GM19438 (cell line): ENCODE measurements at regions not wholly inside any gene's neighbourhood (a gene's known extent, or its start where the extent isn't known, plus 50 kb on each side); places are given as distances from the start of the nearest gene placed in this dataset.
"Not testable (repeated sequence)": the region's sequence is repeated elsewhere in the genome, so short reads cannot be mapped to it uniquely, and the experiment has no call there.

Experiments used
- ATAC-seq: cut with Tn5 transposase; IDR thresholded peaks from one replicate; pipeline ENCODE4 v1.9.1; 2021; ENCODE audit warnings: low read depth; ENCODE audit not compliant: unreplicated experiment

DNA sequence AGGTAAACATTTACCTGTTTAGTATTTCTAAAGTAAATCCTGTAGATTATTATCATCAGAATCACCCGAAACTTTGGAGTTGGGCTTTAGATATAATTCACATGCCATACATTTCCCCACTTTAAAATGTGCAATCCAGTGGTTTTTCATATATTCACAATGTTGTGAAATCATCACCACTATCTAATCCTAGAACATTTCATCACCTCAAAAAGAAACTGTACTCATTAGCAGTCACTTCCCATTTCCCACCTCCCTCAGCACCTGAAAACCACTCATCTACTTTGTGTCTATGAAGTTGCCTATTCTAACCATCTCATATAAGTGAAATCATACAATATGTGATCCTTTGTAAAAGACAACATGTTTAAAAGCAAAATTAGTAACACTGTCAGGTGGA lies 182.6 kb downstream of the FZD1 start:
- no peak for ATAC-seq

DNA sequence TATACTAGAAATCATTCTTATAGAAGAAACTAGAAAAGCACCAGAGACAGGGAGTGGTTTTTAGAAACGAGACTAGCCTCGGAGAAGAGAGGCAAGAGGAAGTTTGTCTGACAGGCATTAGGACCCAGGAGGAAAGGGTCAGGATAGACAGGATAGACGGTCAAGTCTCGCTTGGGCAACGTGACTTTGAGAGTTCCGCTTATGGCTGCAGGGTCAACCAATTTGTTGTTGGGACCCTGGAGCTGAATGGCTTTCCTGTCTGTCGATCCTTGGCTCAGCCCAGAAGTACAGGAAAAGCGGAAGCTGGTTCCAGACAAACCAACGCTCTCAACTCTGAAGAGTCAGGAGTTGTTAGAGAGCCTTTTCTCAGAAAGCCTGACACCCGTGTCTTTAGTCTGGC lies 191.2 kb downstream of the FZD1 start:
- no peak for ATAC-seq

DNA sequence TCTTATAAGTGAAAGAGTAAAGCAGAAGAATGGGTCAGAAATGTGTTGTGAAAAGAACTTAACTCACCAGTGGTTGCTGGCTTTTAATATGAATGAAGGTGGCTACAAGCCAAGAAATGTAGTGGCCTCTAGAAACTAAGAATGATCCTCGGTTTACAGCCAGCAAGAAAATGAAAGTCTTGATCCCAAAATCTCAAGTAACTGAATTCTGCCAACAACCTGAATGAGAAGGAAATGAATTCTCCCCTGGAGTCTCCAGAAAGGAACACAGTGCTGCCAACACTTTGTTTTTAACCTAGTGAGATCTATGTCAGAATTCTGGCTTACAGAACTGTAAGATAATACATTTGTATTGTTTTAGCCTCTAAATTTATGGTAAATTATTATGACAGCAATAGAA lies 193.0 kb downstream of the FZD1 start:
- ATAC-seq = no peak

DNA sequence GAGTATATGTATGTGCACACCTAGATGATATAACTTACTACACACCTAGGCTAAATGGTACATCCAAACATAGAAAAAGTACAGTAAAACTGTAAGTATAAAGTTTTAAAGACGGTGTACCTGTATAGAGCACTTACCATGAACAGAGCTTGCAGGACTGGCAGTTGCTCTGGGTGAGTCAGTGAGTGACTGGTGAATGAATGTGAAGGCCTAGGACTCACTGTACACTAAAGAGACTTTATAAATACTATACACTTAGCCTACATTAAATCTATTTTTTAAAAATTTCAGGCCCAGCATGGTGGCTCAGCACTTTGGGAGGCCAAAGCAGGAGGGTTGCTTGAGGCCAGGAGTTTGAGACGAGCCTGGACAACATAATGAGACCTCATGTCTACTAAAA lies 195.3 kb downstream of the FZD1 start:
- ATAC-seq = no peak

DNA sequence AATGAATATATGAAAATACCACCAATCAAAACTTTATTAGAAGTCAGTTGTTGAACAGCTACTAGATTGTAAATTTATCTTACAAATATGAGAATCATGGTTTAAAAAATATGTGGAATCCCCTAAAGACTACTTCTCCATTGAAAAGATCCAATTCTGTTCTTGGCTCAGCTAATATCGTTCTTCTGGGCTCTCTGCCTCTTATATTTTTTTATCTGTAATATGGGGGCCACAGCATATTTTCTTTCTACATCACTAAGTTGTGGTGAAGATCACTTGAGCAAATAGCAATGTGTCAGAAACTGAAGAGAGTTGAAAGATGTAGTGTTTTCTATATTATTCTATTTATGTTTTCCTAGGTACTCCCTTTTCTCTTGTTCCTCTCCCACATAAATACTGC lies 198.1 kb downstream of the FZD1 start:
- no peak for ATAC-seq

DNA sequence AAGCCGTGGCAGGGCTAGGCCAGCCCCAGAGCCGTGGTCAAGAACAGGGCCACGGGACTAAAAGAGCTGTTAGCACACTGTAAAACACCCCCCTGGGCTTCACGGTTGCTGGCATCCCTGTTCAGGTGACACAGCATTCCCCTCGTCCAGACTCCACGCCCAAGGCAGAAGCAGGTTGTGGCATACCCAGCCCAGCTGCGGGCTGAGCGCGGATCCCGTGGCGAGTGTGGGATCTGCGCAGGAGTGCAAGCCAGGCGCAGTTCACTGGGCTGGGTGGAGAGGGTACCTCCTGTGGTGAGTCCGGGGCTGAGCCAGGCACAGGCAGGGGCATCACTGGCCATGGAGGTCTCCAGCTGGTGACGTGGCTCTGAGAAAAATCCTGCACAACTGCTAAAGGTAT lies 199.1 kb downstream of the FZD1 start:
- no peak for ATAC-seq

DNA sequence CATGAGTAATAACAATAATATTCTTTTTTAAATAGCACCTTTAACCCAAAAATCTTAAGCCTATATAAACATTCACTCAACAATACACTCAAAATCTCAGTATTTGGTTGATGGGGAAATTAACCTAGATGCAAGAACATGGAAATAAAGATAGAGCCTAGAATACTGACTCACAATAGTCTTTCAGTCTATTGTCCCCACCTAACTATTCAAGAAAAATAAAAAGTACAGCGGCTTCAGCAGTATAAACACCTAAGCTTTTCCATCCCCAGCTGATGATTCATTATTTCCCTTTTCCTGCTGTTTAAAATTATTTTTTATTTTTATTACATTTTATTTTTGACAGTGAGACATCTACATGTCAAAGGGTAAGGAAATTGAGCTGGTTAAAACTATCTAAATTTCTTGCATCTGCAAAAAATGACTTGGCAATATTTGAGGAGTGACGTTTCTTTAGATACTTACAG lies 201.4 kb downstream of the FZD1 start:
- no peak for ATAC-seq

DNA sequence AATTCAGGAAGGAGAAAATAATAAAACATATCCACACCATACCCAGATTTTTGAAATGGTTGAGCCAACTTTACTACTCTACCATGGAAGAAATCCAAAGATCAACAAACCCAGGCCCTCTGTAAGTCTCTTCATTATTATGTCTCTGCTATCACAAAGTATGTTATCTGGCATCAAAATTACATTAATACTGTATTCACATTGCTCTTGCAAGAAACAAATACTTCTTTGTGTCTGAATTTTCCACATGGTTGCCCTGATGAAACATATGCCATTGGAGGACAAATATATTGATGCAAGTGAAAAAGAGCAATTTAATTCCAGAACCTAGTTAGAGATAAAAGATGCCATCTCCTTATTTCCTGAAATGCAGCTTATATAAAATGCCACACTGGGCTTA lies 204.0 kb downstream of the FZD1 start:
- ATAC-seq = no peak

DNA sequence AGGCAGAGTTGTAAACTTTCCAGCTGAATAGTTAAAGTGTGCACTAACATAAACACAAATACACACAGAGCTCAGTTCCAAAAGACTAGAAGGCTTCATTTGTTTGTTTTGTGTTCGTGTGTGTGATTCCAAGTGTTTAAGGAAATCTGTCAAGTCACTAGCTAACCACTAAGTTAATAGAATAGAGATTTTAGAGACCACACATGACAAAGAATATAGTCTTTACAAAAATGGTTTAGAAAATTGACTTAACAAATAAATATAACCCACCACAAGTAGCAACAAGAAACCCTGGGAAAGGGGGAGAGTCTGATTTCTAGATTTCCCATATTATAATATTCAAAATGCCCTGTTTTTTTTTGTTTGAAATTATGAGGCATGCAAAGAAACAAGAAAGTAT lies 209.4 kb downstream of the FZD1 start:
- no peak for ATAC-seq

DNA sequence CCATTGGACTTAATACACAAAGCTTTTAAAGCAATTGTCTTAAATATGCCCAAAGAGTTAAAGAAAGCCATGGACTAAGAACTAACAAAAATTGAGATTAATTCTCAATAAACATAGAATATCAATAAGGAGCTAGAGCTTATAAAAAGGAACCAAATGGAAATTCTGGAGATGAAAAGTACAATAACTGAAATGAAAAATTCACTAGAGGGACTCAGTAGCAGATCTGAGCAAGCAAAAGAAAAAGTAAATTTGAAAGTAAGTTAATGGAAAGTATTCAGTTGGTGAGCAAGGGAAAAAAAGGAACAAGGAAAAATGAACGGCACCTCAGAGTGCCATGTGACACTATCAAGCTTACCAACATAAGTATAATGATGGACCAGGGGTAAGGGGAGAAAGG lies 209.8 kb downstream of the FZD1 start:
- ATAC-seq = no peak

DNA sequence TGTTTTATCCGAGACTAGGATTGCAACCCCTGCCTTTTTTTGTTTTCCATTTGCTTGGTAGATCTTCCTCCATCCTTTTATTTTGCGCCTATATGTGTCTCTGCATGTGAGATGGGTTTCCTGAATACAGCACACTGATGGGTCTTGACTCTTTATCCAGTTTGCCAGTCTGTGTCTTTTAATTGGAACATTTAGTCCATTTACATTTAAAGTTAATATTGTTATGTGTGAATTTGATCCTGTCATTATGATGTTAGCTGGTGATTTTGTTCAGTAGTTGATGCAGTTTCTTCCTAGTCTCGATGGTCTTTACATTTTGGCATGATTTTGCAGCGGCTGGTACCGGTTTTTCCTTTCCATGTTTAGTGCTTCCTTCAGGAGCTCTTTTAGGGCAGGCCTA lies 216.2 kb downstream of the FZD1 start:
- ATAC-seq = not testable (repeated sequence)

DNA sequence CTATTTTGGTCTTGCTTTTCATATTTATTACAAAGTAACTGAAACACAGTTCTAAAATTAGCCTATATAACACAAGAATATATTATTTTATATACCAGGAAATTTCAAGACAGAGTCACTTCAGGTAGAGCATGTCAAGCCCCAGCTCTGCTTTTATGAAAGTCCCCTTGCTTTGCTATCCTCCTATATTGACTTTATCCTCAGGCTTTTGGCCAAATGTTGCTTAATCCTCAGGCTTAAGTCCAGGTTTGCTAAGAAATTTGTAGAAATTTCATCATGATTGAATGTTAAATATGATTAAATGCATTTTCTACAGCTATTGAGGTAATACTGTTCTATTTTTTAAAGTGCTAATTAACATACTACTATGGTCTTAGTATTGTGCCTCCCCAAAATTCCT lies 227.6 kb downstream of the FZD1 start:
- ATAC-seq = no peak

DNA sequence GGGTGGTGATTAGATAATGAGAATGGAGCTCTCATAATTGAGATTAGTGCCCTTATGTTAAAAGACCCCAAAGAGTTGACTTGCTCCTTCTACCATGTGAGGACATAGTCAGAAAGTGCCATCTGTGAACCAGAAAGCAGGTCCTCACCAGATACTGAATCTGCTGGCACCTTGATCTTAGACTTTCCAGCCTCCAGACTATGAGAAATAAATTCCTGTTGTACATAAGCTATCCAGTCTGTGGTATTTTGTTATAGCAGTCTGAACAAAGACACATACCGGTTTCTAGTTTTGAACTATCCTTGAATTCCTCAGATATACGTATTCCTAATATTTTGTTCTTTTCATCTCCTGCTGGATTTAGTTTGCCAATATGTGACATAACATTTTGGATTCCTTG lies 228.1 kb downstream of the FZD1 start:
- no peak for ATAC-seq

DNA sequence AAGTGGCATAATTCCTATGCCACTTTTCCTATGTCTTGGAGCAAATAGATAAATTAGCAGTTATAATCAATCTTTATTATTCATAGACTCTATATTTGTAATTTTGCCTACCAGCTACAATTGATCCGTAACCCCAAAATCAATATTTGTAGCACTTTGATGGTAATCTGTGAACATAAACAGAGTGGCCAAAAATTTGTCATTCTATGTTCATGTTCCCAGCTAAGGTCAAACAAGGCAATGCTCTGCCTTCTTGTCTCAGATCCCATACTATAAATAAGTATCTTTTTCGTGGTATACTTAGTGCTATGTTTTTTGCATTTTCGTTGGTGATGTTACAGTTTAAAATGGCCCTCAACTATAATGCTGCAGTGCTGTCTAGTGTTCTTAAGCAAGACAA lies 228.5 kb downstream of the FZD1 start:
- no peak for ATAC-seq

DNA sequence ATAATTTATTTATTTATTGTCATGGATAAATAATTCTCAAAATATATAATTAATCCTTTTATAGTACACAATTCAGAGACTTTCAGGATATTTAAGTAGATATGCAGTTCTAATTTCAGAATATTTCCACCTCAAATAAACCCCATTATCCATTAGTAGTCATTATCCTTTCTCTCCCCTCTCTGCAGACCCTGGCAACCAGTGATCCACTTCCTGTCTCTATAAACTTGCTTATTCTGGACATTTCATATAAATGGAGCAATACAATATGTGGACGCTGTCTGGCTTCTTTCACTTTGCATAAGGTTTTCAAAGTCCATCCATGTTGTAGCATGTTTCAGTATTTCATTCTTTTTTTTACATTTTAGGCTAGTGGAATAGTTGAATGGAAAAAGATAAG lies 230.2 kb downstream of the FZD1 start:
- ATAC-seq = no peak

DNA sequence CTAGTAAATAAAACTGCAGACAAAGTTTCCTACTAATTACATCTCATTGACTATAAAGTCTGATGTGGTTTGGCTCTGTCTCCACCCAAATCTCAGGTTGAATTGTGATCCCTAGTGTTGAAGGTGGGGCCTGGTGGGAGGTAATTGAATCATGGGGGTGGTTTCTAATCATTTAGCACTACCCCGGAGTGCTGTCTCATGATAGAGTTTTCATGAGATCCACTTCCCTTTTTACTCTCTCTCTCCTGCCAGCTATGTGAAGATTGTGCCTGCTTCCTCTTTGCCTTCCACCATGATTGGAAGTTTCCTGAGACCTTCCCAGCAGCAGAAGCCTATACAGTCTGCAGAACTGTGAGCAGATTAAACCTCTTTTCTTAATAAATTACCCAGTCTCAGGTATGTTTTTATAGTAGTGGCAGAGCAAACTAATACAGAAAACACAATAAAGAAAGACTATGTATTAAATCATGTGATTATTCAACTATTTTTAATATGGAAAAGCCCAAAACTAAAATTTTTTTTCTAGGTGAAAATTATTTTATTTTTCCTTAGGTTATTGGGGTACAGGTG lies 232.1 kb downstream of the FZD1 start:
- ATAC-seq = no peak

DNA sequence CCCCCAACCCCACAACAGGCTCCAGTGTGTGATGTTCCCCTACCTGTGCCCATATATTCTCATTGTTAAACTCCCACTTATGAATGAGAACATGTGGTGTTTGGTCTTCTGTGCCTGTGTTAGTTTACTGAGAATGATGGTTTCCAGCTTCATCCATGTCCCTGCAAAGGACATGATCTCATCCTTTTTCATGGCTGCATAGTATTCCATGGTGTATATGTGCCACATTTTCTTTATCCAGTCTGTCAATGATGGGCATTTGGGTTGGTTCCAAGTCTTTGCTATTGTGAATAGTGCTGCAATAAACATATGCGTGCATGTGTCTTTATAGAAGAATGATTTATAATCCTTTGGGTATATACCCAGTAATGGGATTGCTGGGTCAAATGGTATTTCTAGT lies 233.0 kb downstream of the FZD1 start:
- ATAC-seq = not testable (repeated sequence)

DNA sequence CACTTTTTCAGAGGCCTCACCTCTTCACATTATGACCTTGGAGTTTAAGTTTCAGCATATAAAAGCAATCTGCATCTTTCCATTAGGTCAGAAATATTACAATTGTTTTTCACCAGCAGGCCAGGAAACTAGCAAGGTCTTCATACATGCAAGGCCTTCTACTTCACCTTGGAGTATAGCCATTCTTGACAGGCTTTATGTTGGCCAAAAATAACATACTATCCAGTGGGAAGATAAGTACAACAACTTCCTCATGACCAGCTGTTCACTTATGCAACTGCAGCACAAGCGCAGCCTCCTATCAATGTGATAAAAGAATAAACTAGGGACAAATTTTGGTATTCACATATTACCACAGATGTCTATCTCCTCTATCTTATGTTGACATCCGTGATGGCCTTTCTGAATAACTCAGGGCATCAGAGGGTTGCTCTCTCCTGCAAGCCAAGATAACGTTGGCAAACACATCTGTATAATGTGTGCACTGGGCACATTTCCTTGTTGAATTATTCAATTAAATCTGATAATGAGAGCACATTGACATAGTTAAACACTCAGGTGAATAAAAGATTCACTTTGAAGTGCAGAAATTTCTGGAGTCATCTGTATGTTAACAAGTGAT lies 239.8 kb downstream of the FZD1 start:
- ATAC-seq = no peak

DNA sequence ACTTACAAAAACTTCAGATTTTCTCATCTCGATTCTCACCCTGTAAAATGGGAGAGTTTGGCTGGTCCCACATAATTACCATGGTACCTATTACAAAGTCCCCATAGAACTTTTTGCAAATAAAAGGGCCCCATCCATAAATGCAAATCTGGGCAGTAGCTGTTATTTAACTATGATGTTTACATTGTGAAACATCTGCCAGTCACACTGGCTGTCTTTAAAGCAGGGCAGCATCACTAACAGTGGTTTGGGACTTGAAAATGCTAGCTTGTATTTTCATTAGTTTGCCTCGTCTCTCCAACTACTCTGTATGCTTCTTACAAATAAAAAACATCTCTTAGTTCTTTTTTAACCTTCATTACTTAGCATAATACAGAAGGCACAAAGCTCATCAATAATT lies 240.7 kb downstream of the FZD1 start:
- no peak for ATAC-seq

DNA sequence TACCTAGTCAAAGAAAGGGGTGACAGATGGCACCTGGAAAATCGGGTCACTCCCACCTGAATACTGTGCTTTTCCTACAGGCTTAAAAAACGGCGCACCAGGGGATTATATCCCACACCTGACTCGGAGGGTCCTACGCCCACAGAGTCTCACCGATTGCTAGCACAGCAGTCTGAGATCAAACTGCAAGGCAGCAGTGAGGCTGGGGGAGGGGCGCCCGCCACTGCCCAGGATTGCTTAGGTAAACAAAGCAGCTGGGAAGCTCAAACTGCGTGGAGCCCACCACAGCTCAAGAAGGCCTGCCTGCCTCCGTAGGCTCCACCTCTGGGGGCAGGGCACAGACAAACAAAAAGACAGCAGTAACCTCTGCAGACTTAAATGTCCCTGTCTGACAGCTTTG lies 242.7 kb downstream of the FZD1 start:
- ATAC-seq = not testable (repeated sequence)

DNA sequence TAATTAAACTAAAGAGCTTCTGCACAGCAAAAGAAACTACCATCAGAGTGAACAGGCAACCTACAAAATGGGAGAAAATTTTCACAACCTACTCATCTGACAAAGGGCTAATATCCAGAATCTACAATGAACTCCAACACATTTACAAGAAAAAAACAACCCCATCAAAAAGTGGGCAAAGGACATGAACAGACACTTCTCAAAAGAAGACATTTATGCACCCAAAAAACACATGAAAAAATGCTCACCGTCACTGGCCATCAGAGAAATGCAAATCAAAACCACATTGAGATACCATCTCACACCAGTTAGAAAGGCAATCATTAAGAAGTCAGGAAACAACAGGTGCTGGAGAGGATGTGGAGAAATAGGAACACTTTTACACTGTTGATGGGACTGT lies 247.6 kb downstream of the FZD1 start:
- ATAC-seq = not testable (repeated sequence)

DNA sequence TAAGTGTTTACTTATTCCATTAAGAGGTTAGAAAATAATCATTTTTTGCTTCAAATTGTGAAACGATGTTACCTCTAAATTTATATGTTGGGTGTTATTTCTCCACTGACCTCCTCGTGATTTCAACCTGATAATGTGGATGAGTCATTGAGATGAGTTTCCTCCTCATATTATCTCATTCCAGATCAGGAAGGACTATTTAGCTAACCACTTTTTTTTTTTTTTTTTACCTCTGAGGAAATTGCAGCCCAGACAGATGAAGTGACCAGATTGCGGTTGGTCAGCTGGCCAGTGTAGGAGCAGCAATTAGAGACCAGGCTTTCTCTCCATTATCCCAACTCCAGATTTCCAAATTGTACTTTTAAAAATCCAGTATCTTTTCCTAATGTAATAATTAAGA lies 248.7 kb downstream of the FZD1 start:
- ATAC-seq = no peak

DNA sequence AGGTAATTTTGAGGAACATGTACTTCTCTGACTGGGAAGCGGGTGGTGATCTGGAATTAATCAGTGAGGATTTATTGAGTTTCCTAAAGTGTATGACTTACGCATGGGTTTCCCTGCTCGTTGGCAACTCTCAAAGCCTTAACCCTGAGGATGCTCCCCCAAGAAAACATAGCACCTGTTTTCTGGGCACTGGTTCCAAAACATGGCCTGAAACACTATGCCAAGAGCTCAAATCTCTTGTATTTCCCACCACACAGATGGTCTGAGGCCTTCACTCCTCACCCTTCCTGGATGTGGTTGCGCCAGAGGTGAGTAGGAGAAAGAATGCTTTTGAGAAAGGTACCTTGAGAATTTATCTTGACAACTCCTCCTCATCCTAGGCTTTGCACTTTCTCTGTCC lies 250.4 kb downstream of the FZD1 start:
- ATAC-seq = no peak
